Kidney (tissue), 13 donors: ENCODE measurements at regions not wholly inside any gene's neighbourhood (a gene's known extent, or its start where the extent isn't known, plus 50 kb on each side); places are given as distances from the start of the nearest gene placed in this dataset.

Experiments used
- DNase-seq, 5 donors: peaks; one replicate each; pipeline ENCODE4 v3.0.0-alpha.2; 2013 to 2020
- FAIRE-seq: peaks from 2 replicates; lab custom pipeline; 2012; peaks lifted over from hg19 to GRCh38; lab: Jason Lieb, UNC
- H3K27ac ChIP-seq, 2 donors: one replicate each; pipeline ENCODE4 v1.7.0; 2013; ENCODE audit warnings: low read depth in 2 of 2, low read length in 2 of 2, inconsistent platforms in 1 of 2
- H3K27me3 ChIP-seq: one replicate; pipeline ENCODE4 v1.7.1; 2013; ENCODE audit warnings: low read length, inconsistent platforms; ENCODE audit not compliant: control insufficient read depth, insufficient read depth
- H3K36me3 ChIP-seq, 3 donors: one replicate each; pipeline versions ENCODE4 v1.7.0 to v1.7.1; 2013; ENCODE audit warnings: low read length in 3 of 3, control low read depth in 1 of 3, inconsistent platforms in 1 of 3; ENCODE audit not compliant: insufficient read depth in 3 of 3, control insufficient read depth in 2 of 3
- H3K4me1 ChIP-seq, 3 donors: one replicate each; pipeline versions ENCODE4 v1.7.0 to v1.7.1; 2013; ENCODE audit warnings: low read length in 3 of 3, inconsistent platforms in 1 of 3, low read depth in 1 of 3; ENCODE audit not compliant: control insufficient read depth in 2 of 3, insufficient read depth in 2 of 3
- H3K4me3 ChIP-seq, 3 donors: one replicate each; pipeline versions ENCODE4 v1.7.0 to v1.8.1; 2013; ENCODE audit warnings: low read length in 3 of 3, control low read depth in 1 of 3, inconsistent platforms in 1 of 3
- H3K9ac ChIP-seq, 3 donors: one replicate each; pipeline versions ENCODE4 v1.7.0 to v1.7.1; 2013; ENCODE audit warnings: low read length in 3 of 3, control low read depth in 1 of 3, inconsistent platforms in 1 of 3
- H3K9me3 ChIP-seq, 3 donors: one replicate each; pipeline versions ENCODE4 v1.7.0 to v1.7.1; 2013; ENCODE audit warnings: low read length in 3 of 3, control low read depth in 1 of 3, inconsistent platforms in 1 of 3; ENCODE audit not compliant: control insufficient read depth in 2 of 3, insufficient read depth in 1 of 3
- intact Hi-C: fragments of 100-400 bp; cut with DNase I; formaldehyde crosslinking; loops from one replicate; pipeline ENCODE4 v1.11.1; 2022
- TF ChIP-seq, protein P1 (sequence below): IDR thresholded peaks from 3 replicates; pipeline ENCODE4 v1.5.1; 2012; ENCODE audit warnings: mild to moderate bottlenecking, moderate library complexity, borderline replicate concordance; ENCODE audit not compliant: insufficient read depth; ENCODE audit errors: extremely low read depth
- donor health status: control.
- donor health status: control.
- donor health status: control.
- donor health status: control.
- donor health status: control.
- donor health status: DM: yes; HTN: yes; CAD: no.
- donor health status: Normal renal cell carcinoma (clear cell type).

DNA sequence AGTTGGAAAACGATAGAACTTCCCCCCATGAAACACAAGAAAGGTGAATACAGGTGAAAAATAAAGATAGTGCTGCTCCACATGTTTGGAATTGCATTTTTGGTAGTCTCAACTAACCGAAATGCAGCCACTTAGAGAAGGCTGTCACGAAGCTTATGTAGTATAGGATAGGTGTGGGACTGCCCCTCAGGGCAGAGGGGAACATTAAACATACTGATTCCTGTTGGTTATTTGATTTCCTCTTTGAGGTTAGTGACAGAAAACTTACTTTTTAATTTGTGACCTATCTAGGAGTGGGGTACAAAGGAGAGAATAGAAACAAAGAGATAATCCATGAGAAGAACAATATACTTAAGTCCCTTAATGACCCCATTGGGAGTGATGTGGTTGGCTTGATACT is 85.8 kb upstream of the SATB1 start:
- FAIRE-seq (no peak), DNase-seq (no peak)
- no peak overlapping the region for H3K9ac ChIP-seq
- TF ChIP-seq, protein P1, sequence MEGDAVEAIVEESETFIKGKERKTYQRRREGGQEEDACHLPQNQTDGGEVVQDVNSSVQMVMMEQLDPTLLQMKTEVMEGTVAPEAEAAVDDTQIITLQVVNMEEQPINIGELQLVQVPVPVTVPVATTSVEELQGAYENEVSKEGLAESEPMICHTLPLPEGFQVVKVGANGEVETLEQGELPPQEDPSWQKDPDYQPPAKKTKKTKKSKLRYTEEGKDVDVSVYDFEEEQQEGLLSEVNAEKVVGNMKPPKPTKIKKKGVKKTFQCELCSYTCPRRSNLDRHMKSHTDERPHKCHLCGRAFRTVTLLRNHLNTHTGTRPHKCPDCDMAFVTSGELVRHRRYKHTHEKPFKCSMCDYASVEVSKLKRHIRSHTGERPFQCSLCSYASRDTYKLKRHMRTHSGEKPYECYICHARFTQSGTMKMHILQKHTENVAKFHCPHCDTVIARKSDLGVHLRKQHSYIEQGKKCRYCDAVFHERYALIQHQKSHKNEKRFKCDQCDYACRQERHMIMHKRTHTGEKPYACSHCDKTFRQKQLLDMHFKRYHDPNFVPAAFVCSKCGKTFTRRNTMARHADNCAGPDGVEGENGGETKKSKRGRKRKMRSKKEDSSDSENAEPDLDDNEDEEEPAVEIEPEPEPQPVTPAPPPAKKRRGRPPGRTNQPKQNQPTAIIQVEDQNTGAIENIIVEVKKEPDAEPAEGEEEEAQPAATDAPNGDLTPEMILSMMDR: no peak
- intact Hi-C loops: no loop called here
- no peak overlapping the region for H3K4me3 ChIP-seq
- H3K4me1 ChIP-seq: no peaks in the 10 kb centered on the region
- H3K27me3 ChIP-seq: no peaks in the 10 kb centered on the region
- no peaks in the 10 kb centered on the region for H3K36me3 ChIP-seq
- H3K9me3 ChIP-seq: no peaks in the 10 kb centered on the region
- H3K27ac ChIP-seq: no peak overlapping the region

DNA sequence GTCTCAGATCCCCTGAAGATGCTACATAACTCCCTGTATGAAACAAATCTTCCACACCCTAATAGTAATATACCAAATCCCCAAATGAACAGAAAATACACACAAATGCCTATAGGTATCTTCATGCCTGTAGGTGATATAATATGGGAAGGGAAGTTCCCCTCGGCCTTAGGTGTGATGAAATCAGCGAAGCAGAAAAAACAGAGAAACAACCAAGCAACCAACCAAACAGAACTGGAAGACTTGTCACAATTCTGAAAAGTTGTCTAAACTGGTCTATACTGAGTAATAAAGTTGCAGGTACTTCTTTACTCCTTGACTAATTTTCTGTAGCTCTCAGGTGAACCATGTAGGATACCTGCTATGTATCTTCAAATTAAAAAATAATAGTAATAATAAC is 82.2 kb upstream of the SATB1 start:
- H3K36me3 ChIP-seq: no peaks in the 10 kb centered on the region

DNA sequence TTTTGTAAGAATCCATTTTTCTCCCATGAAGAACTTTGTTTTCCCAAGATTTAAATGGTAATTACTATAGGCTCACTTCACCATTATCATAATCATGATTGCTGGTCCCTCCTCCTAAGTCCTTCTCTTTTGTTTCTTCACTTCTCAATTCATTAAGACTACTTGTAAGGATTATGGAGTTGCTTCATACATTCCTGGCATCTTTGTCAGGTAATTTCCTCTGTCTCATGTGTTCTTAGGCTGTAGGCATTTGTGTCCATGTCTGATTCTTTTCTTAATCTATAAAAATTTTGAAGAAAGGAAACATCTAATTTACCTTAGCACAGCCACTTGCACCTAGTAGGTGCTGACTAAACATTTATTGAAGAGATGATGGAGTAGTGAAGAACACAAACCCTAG is 79.9 kb upstream of the SATB1 start:
- no peaks in the 10 kb centered on the region for H3K36me3 ChIP-seq
- no peaks in the 10 kb centered on the region for H3K4me1 ChIP-seq
- no peak overlapping the region for H3K4me3 ChIP-seq
- DNase-seq: no peak
- H3K9me3 ChIP-seq: no peaks in the 10 kb centered on the region
- H3K9ac ChIP-seq: no peak overlapping the region
- H3K27ac ChIP-seq: no peak overlapping the region
- FAIRE-seq: no peak
- TF ChIP-seq, protein P1: no peak
- no peaks in the 10 kb centered on the region for H3K27me3 ChIP-seq
- intact Hi-C loops: no loop called here

More for the DNA sequence above, 82.2 kb upstream of the SATB1 start:
- H3K4me3 ChIP-seq: no peak overlapping the region
- no peaks in the 10 kb centered on the region for H3K27me3 ChIP-seq
- DNase-seq (no peak), FAIRE-seq (no peak)
- no peak overlapping the region for H3K27ac ChIP-seq
- no peaks in the 10 kb centered on the region for H3K4me1 ChIP-seq
- TF ChIP-seq, protein P1: no peak
- no peak overlapping the region for H3K9ac ChIP-seq
- H3K9me3 ChIP-seq: no peaks in the 10 kb centered on the region
- intact Hi-C loops: no loop called here

DNA sequence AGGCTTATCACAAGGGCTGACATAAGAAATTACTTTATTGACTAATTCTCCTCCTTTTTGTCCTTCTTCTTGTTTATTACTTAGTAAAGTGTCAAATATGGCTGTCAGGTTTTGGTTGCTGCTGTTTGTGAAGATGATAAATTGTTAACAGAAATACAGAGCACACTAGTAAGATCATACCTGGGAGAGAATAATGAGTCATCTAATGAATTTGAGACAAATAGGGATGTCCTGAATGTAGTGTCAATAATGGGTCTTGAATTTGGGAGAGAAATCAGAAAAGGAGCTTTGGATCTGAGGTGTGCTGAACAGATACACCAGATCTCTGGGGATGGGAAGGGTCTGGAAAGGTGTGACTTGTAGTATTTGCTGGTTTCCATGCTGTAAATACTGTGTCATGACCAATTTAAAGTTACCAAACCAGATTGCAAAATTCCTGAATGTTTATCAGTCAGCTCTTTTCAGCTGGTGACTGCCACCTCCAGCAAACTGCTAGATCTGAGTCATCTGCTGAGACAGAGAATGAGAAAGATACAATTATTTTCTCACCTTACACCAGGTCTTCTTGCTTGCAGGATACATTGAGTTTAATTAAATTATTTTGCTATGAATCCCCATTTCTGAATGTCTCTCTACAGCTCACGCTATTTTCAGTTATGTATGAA is 76.7 kb upstream of the SATB1 start:
- Histone ChIP-seq H3K9ac (no peak overlapping the region), H3K4me1 (no peaks in the 10 kb centered on the region), H3K27ac (no peak overlapping the region), H3K36me3 (no peaks in the 10 kb centered on the region), H3K27me3 (no peaks in the 10 kb centered on the region), H3K4me3 (no peak overlapping the region), H3K9me3 (no peaks in the 10 kb centered on the region)
- no peak for FAIRE-seq
- intact Hi-C loops: no loop called here
- no peak for DNase-seq
- TF ChIP-seq, protein P1: no peak
